HG03066 (cell line): ENCODE measurements at regions not wholly inside any gene's neighbourhood (a gene's known extent, or its start where the extent isn't known, plus 50 kb on each side); places are given as distances from the start of the nearest gene placed in this dataset.

Source experiments
- ATAC-seq: cut with Tn5 transposase; IDR thresholded peaks from one replicate; pipeline ENCODE4 v1.9.1; 2021; ENCODE audit warnings: low read depth; ENCODE audit not compliant: unreplicated experiment

DNA sequence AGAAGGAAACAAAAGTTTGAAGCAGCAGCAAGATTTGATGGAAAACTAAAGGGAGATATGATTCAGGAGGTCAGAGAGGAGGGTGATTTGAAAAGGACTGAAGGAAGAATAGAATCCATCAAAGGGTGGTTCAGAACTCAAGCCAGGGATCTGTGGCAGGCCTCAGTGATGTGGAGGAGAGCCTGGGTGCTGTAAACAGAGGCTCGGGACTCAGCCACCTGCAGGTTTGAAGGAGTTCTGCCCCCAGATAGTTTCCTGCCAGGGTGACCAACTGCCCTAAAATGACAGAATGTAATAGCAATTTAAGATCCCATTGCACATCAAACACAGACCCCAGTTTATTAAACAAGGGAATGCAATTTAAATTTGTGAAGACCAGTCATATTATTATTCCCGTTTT, 204.0 kb upstream of the FAT1 start:
- no peak for ATAC-seq

DNA sequence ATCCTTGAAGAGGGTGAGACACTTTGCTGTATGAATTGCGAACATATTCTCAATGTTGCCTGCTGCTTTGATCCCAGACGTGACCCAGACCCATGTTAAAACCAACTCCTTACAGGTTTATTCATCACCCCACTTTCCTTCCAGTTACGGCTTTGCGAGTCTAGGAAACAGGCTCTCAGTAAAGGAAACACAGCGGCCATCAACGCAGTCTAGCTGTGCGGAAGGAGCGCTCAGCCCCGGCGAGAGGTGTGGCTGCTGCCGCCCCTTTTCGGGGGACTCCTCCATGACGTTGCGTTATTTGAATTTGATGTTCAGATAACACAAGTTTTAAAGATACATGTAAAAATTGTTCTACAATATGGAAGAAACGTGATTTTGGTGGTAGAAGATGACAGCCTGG, 206.4 kb upstream of the FAT1 start:
- ATAC-seq = no peak

DNA sequence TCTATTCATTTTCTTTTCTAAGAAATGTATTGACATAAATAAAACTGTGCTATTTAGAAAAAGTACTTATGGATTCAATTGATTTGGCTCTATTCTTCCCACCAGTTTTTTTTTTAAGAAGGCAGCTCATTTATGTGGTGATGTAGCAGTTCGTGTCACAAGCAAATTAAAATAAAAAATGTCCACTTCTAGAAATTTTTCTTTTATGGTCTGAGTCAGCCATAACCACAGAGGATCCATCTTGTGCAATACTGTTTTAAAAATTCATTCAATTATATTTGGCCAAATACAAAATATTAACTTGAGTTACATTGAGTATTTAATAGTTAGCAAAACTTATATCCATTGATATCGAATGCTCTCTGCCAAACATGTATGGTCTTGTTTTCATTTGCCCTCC, 207.9 kb upstream of the FAT1 start:
- ATAC-seq = no peak

DNA sequence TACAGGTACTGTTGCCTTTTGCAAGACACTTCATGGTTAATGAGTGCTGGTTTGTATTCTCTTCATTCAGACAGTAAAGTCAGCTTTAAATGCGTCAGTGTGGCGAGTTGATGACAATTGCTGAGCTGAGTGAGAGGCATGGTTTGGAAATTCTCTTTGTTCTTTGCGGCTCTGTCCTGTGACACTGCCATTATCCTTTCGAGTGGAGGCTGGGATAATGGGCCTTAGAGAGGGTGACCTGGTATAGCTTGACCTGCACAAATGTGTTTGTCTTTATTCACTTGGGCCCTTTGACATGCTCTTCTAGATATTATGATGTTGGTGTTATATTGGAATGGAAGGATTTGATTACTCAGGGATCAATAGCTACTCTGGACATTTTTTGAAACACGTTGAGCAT, 208.5 kb upstream of the FAT1 start:
- no peak for ATAC-seq

DNA sequence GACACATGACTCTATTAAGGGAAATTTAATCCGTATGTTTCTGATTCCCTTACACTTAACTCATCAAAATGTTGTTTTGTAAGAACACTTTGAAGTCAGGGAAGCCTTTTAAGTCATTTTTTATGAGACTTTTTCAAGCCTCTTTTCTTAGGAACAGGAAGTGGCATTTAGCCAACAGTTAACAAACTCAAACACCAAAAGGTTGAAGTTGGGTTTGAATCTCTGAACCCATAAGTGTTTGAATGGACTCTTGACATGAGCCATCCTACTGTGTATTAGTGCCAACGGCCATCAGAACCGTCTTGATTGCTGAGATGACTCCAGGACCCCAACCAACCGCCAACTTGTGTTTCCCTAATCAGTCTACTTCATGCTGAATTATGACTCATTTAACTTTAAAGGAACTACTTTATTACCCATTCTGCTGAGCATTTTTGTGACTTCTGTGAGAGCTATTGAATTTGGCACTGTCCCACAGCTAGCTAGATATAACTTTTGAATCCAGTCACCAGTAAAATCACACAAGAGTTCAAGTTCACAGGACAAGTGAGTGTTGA, 209.1 kb upstream of the FAT1 start:
- no peak for ATAC-seq

DNA sequence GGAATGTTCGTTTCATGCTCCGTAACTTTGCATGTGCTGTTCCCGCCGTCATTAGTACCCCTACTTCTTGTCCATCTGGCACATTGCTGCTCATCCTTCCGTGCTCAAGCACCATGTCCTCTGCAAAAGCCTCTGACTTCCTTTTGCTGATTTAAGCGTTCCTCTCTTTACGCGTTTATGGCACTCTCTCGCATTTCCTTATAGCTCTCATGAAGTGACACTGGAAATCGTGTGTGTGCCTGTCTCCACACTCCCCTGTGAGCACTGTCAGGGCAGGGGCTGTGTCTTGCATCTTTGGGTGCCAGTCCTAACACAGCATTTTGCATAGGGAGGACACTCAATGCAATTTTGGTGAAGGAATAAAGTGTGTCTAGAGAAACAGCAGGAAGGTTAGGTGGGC, 210.6 kb upstream of the FAT1 start:
- no peak for ATAC-seq

DNA sequence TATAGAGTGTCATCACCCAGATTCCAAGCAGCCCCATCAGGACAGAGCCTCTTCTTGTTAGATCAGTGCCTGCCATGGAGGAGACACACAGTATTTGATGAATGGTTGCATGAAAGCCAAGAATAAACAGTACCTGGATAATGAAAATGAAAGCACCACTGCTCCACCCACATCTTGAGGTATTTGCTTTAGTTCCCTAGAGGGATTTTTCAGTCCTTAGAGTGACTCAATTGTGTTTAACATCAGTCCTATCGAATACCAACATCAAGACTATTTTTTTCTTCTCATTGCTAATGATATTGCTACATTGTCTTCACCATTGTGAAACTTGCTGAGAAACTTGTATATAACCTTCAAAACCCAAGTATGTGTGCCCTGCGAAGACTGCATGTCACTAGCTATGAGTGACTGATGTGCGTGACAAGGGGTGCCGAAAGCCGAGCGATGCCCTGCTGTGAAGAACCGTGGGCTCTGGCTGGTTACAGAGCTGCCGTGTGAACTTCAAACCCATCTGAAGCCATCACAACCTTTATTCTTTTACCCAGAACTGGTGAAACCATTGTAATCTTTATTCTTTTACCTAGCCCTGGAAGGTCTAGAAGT, 211.3 kb upstream of the FAT1 start:
- no peak for ATAC-seq

DNA sequence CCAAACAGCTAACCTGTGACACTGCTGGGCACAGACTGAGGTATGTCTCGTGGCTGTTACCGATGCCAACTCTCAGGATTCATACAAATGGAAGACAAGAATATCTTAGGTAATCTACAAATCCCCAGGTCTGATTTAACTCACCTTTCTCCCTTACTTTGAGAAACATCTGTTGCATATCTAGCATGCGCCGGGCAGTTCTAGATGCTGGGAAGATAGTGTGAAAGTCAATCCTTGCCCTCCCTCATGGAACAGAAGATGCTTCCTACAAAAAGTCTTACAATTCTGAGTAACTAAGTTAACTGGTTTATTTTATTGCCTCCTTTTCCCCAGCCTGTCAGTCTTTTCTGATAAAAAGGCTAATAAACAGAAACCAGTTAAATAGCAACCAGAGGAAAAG, 212.2 kb upstream of the FAT1 start:
- ATAC-seq = no peak

DNA sequence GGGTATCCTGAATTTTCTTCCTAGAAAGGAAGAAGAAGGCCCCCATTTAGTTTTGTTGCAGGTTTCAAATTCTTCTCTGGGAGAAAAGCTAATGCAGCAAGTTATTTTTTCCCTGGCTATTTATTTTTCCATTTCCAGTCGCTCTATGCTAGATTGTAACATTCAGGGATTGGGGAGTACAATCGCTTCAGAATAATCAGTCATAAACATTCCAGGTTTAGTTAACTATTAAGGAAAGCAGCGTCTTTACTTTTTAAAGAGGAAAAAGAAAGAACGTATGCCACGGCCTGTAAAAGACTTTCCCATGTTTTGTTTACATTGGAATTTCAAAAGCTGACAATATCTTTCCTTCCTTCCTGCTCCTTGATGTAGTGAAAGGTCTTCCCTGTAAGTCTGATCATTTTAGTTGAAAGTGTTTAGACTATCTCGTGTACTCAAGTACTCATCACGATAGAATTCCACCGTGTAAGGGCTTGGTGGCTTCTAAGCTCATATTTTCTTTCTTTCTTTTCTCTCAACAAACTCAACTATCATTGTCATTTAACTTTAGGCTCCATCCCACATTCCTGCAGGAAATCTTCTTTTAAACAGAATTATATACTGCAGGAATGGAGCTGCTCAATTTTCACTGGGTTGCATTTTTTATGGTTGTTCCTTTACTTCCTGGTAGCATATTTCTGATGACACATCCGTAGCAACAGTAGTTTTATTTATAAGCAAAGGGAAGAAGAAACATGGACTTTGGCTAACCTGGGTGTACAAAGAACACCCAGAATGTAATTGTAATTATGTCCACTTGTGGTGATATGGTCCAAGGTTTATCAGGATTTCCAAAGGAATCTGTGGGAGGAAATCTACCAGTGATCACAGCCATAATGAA, 213.1 kb upstream of the FAT1 start:
- no peak for ATAC-seq

DNA sequence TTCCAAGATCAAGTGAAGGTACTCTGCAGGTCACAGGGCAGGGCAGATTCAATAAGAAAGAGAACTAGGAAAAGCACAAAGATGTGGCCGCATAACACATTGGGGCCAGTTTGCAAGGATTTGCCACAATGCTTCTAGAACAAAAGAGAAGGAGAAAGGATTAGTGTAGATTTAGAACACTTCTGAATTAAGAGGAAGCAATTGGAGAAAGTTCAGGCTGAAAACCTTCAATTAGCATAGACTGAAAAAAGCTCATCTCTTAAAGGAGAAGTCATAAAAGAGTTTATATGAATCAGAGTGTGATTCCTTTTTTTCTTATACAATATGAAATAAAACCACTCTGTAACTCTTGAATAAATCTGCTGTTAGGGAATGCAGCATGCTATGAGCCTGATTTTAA, 215.6 kb upstream of the FAT1 start:
- ATAC-seq = no peak

DNA sequence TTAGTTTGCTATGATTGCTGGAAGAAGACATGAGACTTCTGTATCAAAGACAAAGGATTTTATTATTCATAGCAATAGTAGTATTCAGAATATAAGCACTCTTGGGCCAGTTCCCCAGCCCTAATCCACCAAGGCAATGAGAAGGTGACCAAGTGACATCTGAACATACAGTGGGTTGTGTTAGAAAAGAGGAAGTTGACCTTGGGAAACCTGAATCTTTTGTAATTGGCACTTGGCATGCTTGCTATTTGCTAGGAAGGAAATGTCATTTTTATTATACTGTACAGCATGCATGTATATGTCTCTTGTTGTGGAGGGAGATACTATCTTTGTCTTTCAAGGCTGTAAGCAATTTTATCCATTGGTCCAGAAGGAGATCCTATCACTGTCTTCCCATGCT, 216.1 kb upstream of the FAT1 start:
- no peak for ATAC-seq

DNA sequence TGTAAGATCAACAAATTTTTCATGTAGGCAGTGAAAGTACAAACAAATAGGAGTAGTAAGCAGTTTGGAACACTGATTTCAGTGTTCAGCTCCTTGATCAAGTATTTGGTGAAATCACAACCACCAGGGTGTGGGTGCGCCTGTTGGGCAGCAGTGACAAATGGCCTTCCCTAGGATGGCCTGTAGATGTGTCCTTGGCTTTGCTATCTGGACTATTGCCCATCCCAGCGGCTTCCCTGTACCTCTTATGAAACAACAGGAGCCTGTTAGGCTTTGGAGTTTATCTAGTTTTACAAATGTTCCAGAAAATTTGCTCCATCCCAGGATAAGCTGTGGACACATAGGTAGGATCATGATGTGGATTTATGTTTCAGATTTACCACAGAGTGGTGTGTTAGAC, 216.8 kb upstream of the FAT1 start:
- ATAC-seq = no peak

DNA sequence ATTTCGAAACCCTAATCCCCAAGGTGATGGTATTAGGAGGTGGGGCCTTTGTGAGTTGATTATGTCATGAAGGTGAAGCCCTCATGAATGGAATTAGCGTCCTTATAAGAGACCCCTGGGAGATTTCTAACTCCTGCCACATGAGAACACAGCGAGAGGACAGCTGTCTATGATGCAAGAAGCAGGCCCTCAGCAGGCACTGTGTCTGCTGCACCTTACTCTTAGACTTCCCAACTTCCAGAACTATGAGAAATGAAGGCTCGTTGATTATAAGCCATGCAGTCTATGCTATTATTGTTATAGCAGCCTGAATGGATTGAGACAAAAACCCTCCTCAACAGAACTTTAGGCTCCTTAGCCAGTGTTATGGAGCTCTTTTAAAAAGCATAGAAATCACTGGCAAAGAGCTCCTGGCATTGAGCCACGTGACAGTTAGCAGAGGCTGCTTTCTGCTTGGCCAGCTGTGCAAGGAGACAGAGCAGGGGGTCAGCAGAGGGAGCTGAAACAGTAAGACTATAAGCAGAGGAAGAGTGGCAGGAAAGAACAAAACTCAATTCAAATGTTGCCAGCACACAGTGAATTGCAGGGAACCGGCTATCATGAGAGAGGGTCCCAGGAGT, 219.2 kb upstream of the FAT1 start:
- ATAC-seq = no peak

DNA sequence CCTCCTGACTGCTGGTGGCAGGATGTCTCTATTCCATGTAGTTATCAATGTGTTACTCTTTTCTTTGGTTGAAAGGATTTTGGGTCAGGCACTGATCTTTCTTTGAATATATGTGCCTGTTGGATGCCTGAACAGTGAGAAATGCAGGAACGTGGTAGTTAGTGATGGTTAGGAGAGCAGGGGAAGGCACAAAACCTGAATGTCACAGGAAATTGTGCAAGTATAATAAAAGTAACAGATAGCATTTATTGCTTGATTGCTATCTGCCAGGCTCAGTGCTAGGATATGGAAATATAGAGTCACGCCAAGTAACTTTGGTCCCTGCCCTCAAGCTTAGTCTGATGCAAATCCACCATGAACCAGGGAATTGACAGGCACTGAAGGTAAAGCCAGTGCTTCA, 219.8 kb upstream of the FAT1 start:
- no peak for ATAC-seq

DNA sequence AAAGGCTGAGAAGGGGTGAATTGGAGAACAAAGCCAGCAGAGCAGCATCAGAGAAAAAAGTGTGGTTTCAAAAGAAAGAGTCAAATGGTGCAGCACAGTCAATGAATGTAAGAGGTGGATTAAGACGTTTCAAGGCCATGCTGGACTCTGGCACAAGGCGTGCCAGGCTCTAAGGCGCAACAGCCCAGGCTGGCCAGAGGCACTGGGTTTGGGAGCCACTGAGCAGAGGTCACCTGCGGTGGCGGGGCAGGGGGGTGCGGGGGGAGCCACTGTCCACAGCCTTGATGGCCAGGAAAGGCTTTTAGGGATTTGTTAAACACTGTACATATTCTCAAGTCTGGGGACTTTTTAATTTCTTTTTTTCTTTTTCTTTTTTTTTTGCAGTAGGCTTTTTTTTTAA, 222.5 kb upstream of the FAT1 start:
- no peak for ATAC-seq

DNA sequence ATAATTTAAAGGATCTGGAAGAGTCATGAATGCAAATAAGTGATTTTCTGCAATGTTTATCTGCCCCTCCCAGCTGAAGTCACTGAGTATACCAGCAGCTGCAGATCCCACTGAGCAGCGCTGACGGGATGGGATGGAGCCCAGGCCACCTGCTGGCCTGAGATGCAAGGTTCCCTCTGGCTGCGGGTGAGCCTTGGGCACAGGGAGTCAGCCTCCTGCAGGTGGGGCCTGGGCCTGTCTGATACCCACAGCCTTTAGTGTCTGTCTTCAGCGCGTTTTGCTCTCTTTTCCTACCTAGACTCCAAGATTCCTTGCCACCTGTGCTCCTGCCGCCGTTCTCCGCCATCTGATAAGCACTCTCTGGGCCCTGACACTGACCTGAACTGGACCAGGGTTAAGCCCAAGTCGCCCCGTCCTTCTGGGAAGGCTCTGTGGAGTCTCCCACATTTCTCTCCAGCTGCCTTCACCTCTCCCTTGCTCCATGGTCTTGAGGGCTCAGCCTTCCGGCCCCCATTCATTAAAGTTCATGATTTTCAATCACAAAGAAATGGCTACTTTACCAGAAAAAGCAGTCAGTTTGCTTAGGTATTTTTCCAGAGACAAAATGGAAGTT, 223.1 kb upstream of the FAT1 start:
- no peak for ATAC-seq

DNA sequence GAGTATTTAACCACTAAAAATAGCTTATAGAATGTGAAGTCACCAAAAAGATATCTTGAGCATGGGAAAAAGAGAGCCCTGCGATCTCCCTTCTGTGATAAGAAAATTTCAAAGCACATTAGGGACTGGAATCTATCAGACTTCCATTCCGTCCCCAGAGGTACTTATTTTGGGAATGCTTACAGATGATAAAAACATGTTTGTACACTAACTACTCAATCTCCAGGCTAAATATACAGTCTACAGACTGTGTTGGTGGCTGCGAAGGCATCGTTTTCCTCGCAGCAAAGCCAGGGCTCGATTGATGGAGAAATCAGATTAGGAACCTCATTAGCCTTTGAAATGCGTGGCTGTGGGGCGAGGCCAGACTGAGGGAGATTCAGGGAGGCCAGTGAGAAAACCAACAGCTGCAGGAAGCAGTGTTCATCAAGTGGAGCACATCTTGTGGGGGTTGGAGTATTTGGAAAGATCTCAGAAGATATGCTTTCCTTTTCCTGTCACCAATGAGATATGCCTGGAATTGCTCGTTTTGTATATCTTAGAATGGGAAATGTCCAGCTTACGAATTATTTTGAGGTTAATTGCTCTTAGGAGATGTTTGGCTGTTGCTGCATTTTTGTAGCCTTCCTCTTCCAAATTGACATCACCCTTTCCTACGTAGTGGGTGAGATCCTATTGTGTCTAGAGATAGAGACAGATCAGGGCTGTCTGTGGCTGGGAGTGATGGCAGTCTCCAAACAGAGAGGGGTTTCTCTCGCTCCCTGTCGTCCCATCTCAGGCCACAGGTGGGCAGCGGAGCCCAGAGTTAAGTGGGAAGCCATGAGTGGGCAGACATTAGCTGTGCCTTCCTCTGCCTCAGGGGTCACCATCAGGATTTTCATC, 224.9 kb upstream of the FAT1 start:
- no peak for ATAC-seq

DNA sequence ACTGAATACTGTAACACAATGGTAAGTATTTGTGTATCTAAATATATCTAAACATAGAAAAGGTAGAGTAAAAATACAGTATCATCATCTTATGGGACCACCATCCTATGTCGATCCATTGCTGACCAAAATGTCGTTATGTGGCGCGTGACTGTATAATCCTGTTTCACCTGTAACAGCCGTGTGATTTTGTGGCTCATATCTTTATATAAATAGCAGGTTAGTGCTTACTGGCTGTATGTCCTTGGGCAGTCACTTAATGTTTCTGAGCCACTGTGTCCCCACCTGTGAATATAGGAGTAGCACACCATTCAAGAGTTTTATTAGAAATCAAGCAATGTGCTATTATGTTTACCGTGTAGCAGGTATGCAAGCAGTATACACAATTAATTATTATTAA, 226.2 kb upstream of the FAT1 start:
- no peak for ATAC-seq

DNA sequence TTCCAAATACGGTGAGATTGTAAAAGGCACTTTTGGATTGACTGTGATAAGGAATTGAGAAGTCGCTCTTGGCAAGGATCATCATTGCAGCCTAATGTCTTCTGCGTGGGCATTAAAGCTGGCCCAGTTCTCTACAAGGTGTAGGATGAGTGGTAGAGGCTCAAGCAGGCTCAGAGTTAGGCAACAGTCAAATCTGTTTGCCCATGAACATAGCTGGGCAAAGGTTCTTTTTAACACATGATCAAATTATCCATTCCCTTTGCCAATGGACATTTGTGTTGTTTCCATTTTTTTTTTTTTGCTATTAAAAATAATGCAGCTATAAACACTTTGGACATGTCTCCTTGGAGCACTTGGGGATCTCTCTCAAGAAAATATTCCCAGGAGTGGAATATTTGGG, 229.1 kb upstream of the FAT1 start:
- ATAC-seq = no peak

DNA sequence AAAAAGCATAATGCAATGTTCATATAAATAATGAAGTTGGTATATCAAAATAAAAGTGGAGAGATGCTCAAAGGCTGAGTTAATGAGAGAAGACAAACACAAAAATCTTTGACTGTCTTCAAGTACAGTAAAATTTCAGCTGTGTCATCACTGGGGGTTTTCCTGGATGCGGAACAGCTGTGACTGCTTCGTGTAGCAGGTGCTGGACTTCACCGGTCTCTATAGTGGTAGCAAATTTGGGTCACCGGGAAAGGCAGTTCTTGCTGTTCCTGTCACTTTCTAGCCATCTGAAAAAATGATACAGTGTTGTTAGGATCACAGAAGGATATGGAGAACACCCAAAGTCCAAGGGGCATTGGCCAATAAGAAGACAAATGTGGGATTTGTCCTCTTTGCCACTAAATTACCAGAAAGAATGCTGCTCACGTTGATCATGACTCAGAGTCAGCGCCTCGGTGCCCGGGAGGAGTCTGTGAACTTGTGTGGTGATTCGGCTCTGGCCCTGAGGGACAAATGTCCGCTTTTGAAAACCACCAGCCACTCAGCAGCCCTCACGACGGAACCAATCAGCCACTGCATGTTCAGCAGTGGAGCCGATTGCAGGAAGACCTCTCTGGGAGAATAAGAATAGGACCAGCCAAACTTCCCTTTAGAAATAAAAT, 230.1 kb upstream of the FAT1 start:
- ATAC-seq = no peak
